Ascending aorta (tissue), 2 donors: ENCODE measurements at regions not wholly inside any gene's neighbourhood (a gene's known extent, or its start where the extent isn't known, plus 50 kb on each side); places are given as distances from the start of the nearest gene placed in this dataset.

Experiments
- DNase-seq, 2 donors: peaks; one replicate each; pipeline ENCODE4 v3.0.0-alpha.2; 2019; ENCODE audit warnings: low spot score in 2 of 2
- H3K27ac ChIP-seq, 2 donors: fragments of 200-600 bp; sonication (generic); one replicate each; pipeline ENCODE4 v1.5.1; 2016 to 2017; ENCODE audit warnings: mild to moderate bottlenecking in 1 of 2
- H3K27me3 ChIP-seq: fragments of 200-600 bp; sonication (generic); one replicate; pipeline ENCODE4 v1.5.1; 2017
- H3K36me3 ChIP-seq, 2 donors: fragments of 200-600 bp; sonication (generic); one replicate each; pipeline ENCODE4 v1.5.1; 2016
- H3K4me1 ChIP-seq, 2 donors: fragments of 200-600 bp; sonication (generic); one replicate each; pipeline ENCODE4 v1.5.1; 2016 to 2017; ENCODE audit warnings: mild to moderate bottlenecking in 1 of 2
- H3K4me3 ChIP-seq, 2 donors: fragments of 200-600 bp; sonication (generic); one replicate each; pipeline ENCODE4 v1.5.1; 2016 to 2017; ENCODE audit warnings: mild to moderate bottlenecking in 1 of 2
- H3K9me3 ChIP-seq, 2 donors: fragments of 200-600 bp; sonication (generic); one replicate each; pipeline ENCODE4 v1.5.1; 2016
- CTCF ChIP-seq, 3 experiments: fragments of 200-600 bp in 2 of 3; fragments of 450-650 bp in 1 of 3; sonication (generic) in 2 of 3; IDR thresholded peaks; one replicate each; pipeline ENCODE4 v1.5.1; 2016 to 2019; ENCODE audit warnings: antibody characterized with exemption in 3 of 3, mild to moderate bottlenecking in 1 of 3, moderate library complexity in 1 of 3
- intact Hi-C: fragments of 100-400 bp; cut with DNase I; formaldehyde crosslinking; loops from one replicate; pipeline ENCODE4 v1.15.1; 2023

- Histone ChIP-seq H3K27me3 (no peaks in the 10 kb centered on the region), H3K27ac (no peak overlapping the region), H3K9me3 (no peaks in the 10 kb centered on the region), H3K4me1 (no peaks in the 10 kb centered on the region), H3K4me3 (no peak overlapping the region), H3K36me3 (no peaks in the 10 kb centered on the region)
- DNase-seq, result no peak
- TF ChIP-seq CTCF (IDR thresholded peaks at IDR 0.05), result no peak
- intact Hi-C loops, result no loop called here
Observed at GRCh38 chr5:28500511-28500910, 1462.1 kb upstream of the CDH9 start.

- no peaks in the 10 kb centered on the region for H3K4me1 ChIP-seq
- TF ChIP-seq CTCF (IDR thresholded peaks at IDR 0.05), result no peak
- no peak overlapping the region for H3K27ac ChIP-seq
- intact Hi-C loops, result no loop called here
- H3K27me3 ChIP-seq, result no peaks in the 10 kb centered on the region
- H3K36me3 ChIP-seq, result no peaks in the 10 kb centered on the region
- DNase-seq, result no peak
- H3K4me3 ChIP-seq, result no peak overlapping the region
- no peaks in the 10 kb centered on the region for H3K9me3 ChIP-seq
Observed at GRCh38 chr5:28499766-28500290, 1461.4 kb upstream of the CDH9 start.

- H3K36me3 ChIP-seq, result no peaks in the 10 kb centered on the region
- H3K4me3 ChIP-seq, result no peak overlapping the region
- DNase-seq, result no peak
- intact Hi-C loops, result no loop called here
- H3K9me3 ChIP-seq, result no peaks in the 10 kb centered on the region
- H3K4me1 ChIP-seq, result no peaks in the 10 kb centered on the region
- H3K27ac ChIP-seq, result no peak overlapping the region
- H3K27me3 ChIP-seq, result no peaks in the 10 kb centered on the region
- no peak for TF ChIP-seq CTCF (IDR thresholded peaks at IDR 0.05)
Observed at GRCh38 chr5:28495876-28496275, 1457.5 kb upstream of the CDH9 start.

- Histone ChIP-seq H3K36me3 (no peaks in the 10 kb centered on the region), H3K4me1 (no peaks in the 10 kb centered on the region), H3K27ac (no peak overlapping the region), H3K4me3 (no peak overlapping the region), H3K9me3 (no peaks in the 10 kb centered on the region), H3K27me3 (no peaks in the 10 kb centered on the region)
- no peak for TF ChIP-seq CTCF (IDR thresholded peaks at IDR 0.05)
- DNase-seq, result no peak
- intact Hi-C loops, result no loop called here
Observed at GRCh38 chr5:28493456-28493855, 1455.1 kb upstream of the CDH9 start.

- no peak for TF ChIP-seq CTCF (IDR thresholded peaks at IDR 0.05)
- H3K4me1 ChIP-seq, result no peaks in the 10 kb centered on the region
- H3K27me3 ChIP-seq, result no peaks in the 10 kb centered on the region
- intact Hi-C loops, result no loop called here
- H3K27ac ChIP-seq, result no peak overlapping the region
- DNase-seq, result no peak
- H3K9me3 ChIP-seq, result no peaks in the 10 kb centered on the region
- no peaks in the 10 kb centered on the region for H3K36me3 ChIP-seq
- H3K4me3 ChIP-seq, result no peak overlapping the region
Observed at GRCh38 chr5:28488752-28489151, 1450.4 kb upstream of the CDH9 start.
